ENCODE measurements at regions not wholly inside any gene's neighbourhood (a gene's known extent, or its start where the extent isn't known, plus 50 kb on each side); places are given as distances from the start of the nearest gene placed in this dataset.

GRCh38 chr13:46975173-46975572, 78.3 kb upstream of the HTR2A start:
- TF ChIP-seq, protein P1, sequence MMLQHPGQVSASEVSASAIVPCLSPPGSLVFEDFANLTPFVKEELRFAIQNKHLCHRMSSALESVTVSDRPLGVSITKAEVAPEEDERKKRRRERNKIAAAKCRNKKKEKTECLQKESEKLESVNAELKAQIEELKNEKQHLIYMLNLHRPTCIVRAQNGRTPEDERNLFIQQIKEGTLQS (IDR thresholded peaks at IDR 0.05) = no peak
- TF ChIP-seq, protein P2, sequence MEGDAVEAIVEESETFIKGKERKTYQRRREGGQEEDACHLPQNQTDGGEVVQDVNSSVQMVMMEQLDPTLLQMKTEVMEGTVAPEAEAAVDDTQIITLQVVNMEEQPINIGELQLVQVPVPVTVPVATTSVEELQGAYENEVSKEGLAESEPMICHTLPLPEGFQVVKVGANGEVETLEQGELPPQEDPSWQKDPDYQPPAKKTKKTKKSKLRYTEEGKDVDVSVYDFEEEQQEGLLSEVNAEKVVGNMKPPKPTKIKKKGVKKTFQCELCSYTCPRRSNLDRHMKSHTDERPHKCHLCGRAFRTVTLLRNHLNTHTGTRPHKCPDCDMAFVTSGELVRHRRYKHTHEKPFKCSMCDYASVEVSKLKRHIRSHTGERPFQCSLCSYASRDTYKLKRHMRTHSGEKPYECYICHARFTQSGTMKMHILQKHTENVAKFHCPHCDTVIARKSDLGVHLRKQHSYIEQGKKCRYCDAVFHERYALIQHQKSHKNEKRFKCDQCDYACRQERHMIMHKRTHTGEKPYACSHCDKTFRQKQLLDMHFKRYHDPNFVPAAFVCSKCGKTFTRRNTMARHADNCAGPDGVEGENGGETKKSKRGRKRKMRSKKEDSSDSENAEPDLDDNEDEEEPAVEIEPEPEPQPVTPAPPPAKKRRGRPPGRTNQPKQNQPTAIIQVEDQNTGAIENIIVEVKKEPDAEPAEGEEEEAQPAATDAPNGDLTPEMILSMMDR (IDR thresholded peaks at IDR 0.05; ENCODE audit: low read depth, low read length, missing input control) = no peak
- TF ChIP-seq, protein P3, sequence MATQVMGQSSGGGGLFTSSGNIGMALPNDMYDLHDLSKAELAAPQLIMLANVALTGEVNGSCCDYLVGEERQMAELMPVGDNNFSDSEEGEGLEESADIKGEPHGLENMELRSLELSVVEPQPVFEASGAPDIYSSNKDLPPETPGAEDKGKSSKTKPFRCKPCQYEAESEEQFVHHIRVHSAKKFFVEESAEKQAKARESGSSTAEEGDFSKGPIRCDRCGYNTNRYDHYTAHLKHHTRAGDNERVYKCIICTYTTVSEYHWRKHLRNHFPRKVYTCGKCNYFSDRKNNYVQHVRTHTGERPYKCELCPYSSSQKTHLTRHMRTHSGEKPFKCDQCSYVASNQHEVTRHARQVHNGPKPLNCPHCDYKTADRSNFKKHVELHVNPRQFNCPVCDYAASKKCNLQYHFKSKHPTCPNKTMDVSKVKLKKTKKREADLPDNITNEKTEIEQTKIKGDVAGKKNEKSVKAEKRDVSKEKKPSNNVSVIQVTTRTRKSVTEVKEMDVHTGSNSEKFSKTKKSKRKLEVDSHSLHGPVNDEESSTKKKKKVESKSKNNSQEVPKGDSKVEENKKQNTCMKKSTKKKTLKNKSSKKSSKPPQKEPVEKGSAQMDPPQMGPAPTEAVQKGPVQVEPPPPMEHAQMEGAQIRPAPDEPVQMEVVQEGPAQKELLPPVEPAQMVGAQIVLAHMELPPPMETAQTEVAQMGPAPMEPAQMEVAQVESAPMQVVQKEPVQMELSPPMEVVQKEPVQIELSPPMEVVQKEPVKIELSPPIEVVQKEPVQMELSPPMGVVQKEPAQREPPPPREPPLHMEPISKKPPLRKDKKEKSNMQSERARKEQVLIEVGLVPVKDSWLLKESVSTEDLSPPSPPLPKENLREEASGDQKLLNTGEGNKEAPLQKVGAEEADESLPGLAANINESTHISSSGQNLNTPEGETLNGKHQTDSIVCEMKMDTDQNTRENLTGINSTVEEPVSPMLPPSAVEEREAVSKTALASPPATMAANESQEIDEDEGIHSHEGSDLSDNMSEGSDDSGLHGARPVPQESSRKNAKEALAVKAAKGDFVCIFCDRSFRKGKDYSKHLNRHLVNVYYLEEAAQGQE (IDR thresholded peaks at IDR 0.05) = no peak
- TF ChIP-seq SP1 (IDR thresholded peaks at IDR 0.05) (no peak), EGR1 (IDR thresholded peaks at IDR 0.05; ENCODE audit: low read depth in 2 of 2) (no peak), RAD21 (IDR thresholded peaks at IDR 0.05) (no peak), RXRA (IDR thresholded peaks at IDR 0.05) (no peak), YY1 (IDR thresholded peaks at IDR 0.05) (no peak)
- TF ChIP-seq, protein P4, sequence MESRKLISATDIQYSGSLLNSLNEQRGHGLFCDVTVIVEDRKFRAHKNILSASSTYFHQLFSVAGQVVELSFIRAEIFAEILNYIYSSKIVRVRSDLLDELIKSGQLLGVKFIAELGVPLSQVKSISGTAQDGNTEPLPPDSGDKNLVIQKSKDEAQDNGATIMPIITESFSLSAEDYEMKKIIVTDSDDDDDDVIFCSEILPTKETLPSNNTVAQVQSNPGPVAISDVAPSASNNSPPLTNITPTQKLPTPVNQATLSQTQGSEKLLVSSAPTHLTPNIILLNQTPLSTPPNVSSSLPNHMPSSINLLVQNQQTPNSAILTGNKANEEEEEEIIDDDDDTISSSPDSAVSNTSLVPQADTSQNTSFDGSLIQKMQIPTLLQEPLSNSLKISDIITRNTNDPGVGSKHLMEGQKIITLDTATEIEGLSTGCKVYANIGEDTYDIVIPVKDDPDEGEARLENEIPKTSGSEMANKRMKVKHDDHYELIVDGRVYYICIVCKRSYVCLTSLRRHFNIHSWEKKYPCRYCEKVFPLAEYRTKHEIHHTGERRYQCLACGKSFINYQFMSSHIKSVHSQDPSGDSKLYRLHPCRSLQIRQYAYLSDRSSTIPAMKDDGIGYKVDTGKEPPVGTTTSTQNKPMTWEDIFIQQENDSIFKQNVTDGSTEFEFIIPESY (IDR thresholded peaks at IDR 0.05) = no peak
